ENCODE measurements at regions not wholly inside any gene's neighbourhood (a gene's known extent, or its start where the extent isn't known, plus 50 kb on each side); places are given as distances from the start of the nearest gene placed in this dataset.
"Not testable (repeated sequence)": the region's sequence is repeated elsewhere in the genome, so short reads cannot be mapped to it uniquely, and the experiment has no call there.

DNA sequence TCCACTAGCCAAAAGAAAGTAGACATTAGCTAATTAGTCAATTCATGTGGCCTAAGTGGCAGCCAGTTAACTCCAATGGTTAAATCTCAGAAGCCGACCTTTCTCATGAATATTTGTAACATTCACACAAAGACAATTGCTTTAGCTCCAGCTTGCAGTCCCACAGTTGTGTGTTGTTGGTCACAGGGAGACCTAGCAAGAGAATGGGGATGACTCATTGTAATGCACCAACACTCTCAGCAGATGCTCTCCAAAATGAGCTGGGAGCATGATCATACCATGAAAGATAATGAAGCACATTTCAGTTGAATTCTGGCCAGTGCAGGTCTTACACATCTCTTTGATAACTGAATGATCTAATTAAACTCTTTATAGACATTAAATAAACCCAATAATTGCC lies 160.4 kb downstream of the HLX start:
- TF ChIP-seq, protein P1, sequence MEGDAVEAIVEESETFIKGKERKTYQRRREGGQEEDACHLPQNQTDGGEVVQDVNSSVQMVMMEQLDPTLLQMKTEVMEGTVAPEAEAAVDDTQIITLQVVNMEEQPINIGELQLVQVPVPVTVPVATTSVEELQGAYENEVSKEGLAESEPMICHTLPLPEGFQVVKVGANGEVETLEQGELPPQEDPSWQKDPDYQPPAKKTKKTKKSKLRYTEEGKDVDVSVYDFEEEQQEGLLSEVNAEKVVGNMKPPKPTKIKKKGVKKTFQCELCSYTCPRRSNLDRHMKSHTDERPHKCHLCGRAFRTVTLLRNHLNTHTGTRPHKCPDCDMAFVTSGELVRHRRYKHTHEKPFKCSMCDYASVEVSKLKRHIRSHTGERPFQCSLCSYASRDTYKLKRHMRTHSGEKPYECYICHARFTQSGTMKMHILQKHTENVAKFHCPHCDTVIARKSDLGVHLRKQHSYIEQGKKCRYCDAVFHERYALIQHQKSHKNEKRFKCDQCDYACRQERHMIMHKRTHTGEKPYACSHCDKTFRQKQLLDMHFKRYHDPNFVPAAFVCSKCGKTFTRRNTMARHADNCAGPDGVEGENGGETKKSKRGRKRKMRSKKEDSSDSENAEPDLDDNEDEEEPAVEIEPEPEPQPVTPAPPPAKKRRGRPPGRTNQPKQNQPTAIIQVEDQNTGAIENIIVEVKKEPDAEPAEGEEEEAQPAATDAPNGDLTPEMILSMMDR (conservative IDR thresholded peaks at IDR 0.05): no peak
- no peak for TF ChIP-seq ZFX (IDR thresholded peaks at IDR 0.05)
- no peak overlapping the region for H3K27ac ChIP-seq

- no peak overlapping the region for H3K27ac ChIP-seq
- TF ChIP-seq ZFX (IDR thresholded peaks at IDR 0.05): no peak
- TF ChIP-seq, protein P1 (conservative IDR thresholded peaks at IDR 0.05): no peak
Measured at GRCh38 chr1:221040101-221040500, 160.9 kb downstream of the HLX start.

DNA sequence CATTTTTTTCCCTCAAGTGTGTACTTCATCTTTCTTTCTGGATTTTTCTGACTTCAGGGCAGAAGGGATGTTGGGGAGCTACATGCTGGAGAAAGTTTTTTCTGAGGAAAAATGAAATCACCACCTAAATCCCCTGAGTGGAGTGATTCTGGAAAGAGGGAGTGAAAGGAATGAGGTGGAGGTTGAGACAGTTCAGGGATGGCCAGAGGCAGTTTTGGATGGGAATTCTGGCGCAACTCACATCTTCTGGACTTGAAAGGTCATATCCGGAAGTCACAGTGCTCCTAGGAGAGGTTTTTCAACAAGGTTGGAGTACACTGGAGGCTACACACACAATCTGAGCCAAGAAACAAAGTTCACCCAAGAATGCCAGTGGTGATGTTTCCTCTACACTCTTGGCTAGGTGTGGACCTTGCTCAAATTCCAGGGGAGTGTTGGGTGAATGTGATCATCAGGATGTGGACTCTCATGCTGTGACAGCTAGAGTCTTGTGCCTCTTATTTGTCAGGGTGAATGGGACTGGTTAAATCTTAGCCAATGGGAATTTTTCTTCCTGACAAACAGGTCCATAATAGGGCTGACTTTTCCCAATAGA lies 161.5 kb downstream of the HLX start:
- no peak for TF ChIP-seq ZFX (IDR thresholded peaks at IDR 0.05)
- TF ChIP-seq, protein P1 (conservative IDR thresholded peaks at IDR 0.05): no peak
- no peak overlapping the region for H3K27ac ChIP-seq

- no peak overlapping the region for H3K27ac ChIP-seq
- no peak for TF ChIP-seq ZFX (IDR thresholded peaks at IDR 0.05)
- TF ChIP-seq, protein P1 (conservative IDR thresholded peaks at IDR 0.05): no peak
Measured at GRCh38 chr1:221044538-221044937, 165.3 kb downstream of the HLX start.

DNA sequence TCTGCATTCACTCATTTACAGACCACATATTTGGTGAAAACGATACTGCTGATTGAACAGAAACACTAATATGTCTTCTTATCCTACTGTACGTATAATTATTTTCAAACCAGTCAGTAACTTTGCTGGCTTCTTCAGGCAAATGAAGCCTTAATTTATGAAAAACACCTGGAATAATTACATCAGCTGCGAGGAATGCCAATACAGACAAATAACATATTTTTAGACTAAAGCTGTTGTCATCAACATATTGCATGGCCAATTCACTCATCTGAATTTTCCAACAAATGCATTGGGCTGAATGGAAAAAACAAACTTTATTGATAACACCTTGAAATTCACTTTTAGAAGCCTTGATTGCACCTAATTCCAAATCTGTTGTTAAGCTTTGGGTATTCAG lies 165.9 kb downstream of the HLX start:
- H3K27ac ChIP-seq: no peak overlapping the region
- TF ChIP-seq, protein P1 (conservative IDR thresholded peaks at IDR 0.05): no peak
- TF ChIP-seq ZFX (IDR thresholded peaks at IDR 0.05): no peak

DNA sequence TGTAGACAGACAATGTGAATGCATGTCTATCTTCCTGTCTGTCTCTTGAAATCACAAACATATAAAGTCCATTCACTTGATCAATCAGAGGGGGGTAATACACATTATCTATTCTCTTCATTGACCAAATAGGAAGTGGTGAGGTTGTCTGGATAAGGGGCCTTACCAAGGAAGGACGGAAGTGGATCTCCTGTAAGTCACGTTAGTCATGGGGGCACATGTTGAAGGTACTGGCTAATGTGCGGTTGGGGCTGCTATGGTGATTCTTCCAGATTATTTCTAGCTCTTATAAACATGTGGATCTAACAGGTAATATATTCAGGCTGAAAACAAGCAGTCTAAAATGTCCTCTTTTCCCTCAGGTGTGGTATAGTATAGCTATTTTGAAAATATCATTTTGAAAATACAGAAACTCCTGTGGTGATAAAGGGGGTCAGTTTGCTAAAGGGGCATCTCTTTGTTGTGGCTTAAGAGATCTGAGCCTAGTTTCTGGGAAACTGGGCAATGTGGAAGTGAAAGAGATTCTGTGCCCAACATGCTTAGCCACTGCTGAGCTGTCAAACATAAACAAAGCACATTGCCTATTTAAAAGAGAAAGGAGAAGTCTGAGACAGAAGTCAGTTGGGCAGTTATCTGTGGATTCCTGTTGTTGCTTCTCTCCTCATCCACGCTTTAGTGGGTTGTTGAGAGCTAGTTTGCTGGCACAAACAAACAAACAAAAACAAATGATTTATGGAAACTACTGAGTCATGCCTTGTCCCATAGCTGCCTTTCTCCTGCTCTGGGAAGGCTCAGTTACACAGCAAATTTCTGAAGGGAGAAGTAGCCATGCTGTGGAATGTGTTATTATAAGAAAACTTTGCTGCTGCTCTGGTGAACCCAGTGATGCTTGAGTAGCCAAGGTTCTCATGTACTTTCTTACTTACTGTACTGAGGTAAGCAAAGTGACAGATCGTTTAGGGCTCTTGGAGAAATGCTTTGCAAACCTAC lies 166.9 kb downstream of the HLX start:
- H3K27ac ChIP-seq: no peak overlapping the region
- TF ChIP-seq ZFX (IDR thresholded peaks at IDR 0.05): no peak

GRCh38 chr1:221051391-221051790 lies 172.1 kb downstream of the HLX start:
- not testable (repeated sequence) for H3K27ac ChIP-seq

DNA sequence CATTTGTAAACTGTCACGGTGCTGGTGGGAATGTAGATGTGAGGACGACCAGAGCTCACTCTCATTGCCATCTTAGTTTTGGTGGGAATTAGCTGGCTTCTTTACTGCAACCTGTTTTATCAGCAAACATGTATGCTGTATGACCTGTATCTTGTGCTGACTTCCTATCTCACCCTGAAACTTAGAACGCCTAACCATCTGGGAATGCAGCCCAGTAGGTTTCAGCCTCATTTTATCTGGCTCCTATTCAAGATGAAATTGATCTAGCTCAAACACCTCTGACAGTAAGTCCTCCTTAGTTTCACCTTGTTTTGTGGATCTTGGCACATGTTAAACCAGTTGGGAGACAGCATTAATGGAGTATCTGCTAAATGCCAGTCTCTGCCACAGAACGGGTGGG lies 174.6 kb downstream of the HLX start:
- H3K27ac ChIP-seq: peak overlapping the region; percentile 39; the same call in 1 of the 2 replicates
- TF ChIP-seq ZFX (IDR thresholded peaks at IDR 0.05): no peak
- TF ChIP-seq, protein P1 (conservative IDR thresholded peaks at IDR 0.05): no peak
